Trophoblast cell (in vitro differentiated cells and primary cell): ENCODE measurements at regions not wholly inside any gene's neighbourhood (a gene's known extent, or its start where the extent isn't known, plus 50 kb on each side); places are given as distances from the start of the nearest gene placed in this dataset.
"Not testable (repeated sequence)": the region's sequence is repeated elsewhere in the genome, so short reads cannot be mapped to it uniquely, and the experiment has no call there.

Experiments
- DNase-seq, 2 donors: peaks; one replicate each; pipeline ENCODE4 v3.0.0-alpha.2; 2016
- H2AFZ ChIP-seq: 2 replicates; pipeline ENCODE4 v1.6.1; 2013; ENCODE audit warnings: low read length, moderate library complexity, mild to moderate bottlenecking; ENCODE audit not compliant: insufficient read depth, poor library complexity
- H2AK5ac ChIP-seq: 2 replicates; pipeline ENCODE4 v1.6.1; 2013; ENCODE audit warnings: mild to moderate bottlenecking, low read length
- H2BK120ac ChIP-seq: 2 replicates; pipeline ENCODE4 v1.6.1; 2013; ENCODE audit warnings: low read length, mild to moderate bottlenecking, moderate library complexity; ENCODE audit not compliant: insufficient read depth, poor library complexity
- H2BK12ac ChIP-seq: 2 replicates; pipeline ENCODE4 v1.6.1; 2013; ENCODE audit warnings: mild to moderate bottlenecking, low read length, moderate library complexity
- H2BK5ac ChIP-seq: 2 replicates; pipeline ENCODE4 v1.6.1; 2013; ENCODE audit warnings: low read length, low read depth, moderate library complexity, mild to moderate bottlenecking; ENCODE audit not compliant: poor library complexity
- H3K14ac ChIP-seq: 2 replicates; pipeline ENCODE4 v1.6.1; 2013; ENCODE audit warnings: mild to moderate bottlenecking, low read length
- H3K18ac ChIP-seq: 2 replicates; pipeline ENCODE4 v1.6.1; 2013; ENCODE audit warnings: mild to moderate bottlenecking, low read length
- H3K23ac ChIP-seq: 2 replicates; pipeline ENCODE4 v1.6.1; 2013; ENCODE audit warnings: low read length
- H3K27ac ChIP-seq: 2 replicates; pipeline ENCODE4 v1.5.1; 2013; ENCODE audit warnings: low read depth, mild to moderate bottlenecking, inconsistent platforms, low read length, moderate library complexity
- H3K27me3 ChIP-seq: 2 replicates; pipeline ENCODE4 v1.6.1; 2013; ENCODE audit warnings: inconsistent platforms, mild to moderate bottlenecking, low read length, moderate library complexity; ENCODE audit not compliant: insufficient read depth
- H3K36me3 ChIP-seq, 2 experiments: 1 replicate in 1 of 2; 2 replicates in 1 of 2; pipeline ENCODE4 v1.6.1; 2013; ENCODE audit warnings: low read length in 2 of 2, mild to moderate bottlenecking in 2 of 2, moderate library complexity in 1 of 2; ENCODE audit not compliant: insufficient read depth in 2 of 2, control insufficient read depth in 1 of 2
- H3K4ac ChIP-seq: 2 replicates; pipeline ENCODE4 v1.6.1; 2013; ENCODE audit warnings: low read depth, mild to moderate bottlenecking, low read length, moderate library complexity
- H3K4me1 ChIP-seq, 2 experiments: 1 replicate in 1 of 2; 2 replicates in 1 of 2; pipeline ENCODE4 v1.6.1; 2013; ENCODE audit warnings: low read length in 2 of 2, mild to moderate bottlenecking in 2 of 2, moderate library complexity in 1 of 2; ENCODE audit not compliant: insufficient read depth in 2 of 2, control insufficient read depth in 1 of 2
- H3K4me2 ChIP-seq: 2 replicates; pipeline ENCODE4 v1.6.1; 2013; ENCODE audit warnings: inconsistent platforms, mild to moderate bottlenecking, low read length, moderate library complexity
- H3K4me3 ChIP-seq: 2 replicates; pipeline ENCODE4 v1.5.1; 2013; ENCODE audit warnings: mild to moderate bottlenecking, low read depth, low read length, inconsistent platforms
- H3K79me1 ChIP-seq: one replicate; pipeline ENCODE4 v1.6.1; 2013; ENCODE audit warnings: low read length
- H3K79me2 ChIP-seq: 2 replicates; pipeline ENCODE4 v1.6.1; 2013; ENCODE audit warnings: low read length, mild to moderate bottlenecking; ENCODE audit not compliant: control insufficient read depth, insufficient read depth, poor library complexity
- H3K9ac ChIP-seq: 2 replicates; pipeline ENCODE4 v1.6.1; 2013; ENCODE audit warnings: mild to moderate bottlenecking, low read length
- H3K9me3 ChIP-seq: 2 replicates; pipeline ENCODE4 v1.6.1; 2013; ENCODE audit warnings: low read depth, mild to moderate bottlenecking, control low read depth, inconsistent platforms, low read length; ENCODE audit not compliant: insufficient read depth
- H4K12ac ChIP-seq: 2 replicates; pipeline ENCODE4 v1.6.1; 2013; ENCODE audit warnings: low read depth, mild to moderate bottlenecking, low read length, moderate library complexity
- H4K8ac ChIP-seq: 2 replicates; pipeline ENCODE4 v1.6.1; 2013; ENCODE audit warnings: low read depth, mild to moderate bottlenecking, low read length, moderate library complexity
- H4K91ac ChIP-seq: one replicate; pipeline ENCODE4 v1.6.1; 2013; ENCODE audit warnings: low read depth, mild to moderate bottlenecking, low read length, moderate library complexity
- WGBS: extraction: QIAGEN DNeasy Blood & Tissue Kit; methylation state at CpG from one replicate; pipeline ENCODE4 v1.1.7; 2013; ENCODE audit warnings: missing lambda C conversion rate; ENCODE audit not compliant: insufficient read length, insufficient coverage; ENCODE audit errors: extremely low coverage; 5-methylcytosine and 5-hydroxymethylcytosine counted together

DNA sequence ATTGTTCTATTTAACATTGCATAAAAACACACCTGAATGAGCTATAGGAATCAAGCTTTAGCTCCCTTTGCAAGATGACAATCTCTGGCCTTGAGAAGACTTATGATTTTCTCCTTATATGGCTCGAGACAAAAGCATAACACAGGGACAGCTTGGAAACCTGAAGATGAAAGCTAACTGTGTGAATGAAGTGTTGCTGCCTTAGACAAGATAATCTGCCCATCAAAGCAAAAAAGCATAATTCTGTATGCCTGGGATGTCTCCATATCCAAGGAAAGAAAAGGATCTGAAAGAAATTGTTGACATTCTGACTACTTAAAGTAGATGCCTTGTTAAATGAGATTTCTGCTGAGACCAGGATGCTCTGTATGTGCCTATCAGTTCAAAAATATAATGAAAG lies 526.7 kb upstream of the TOM1L1 start:
- H3K4ac ChIP-seq, result no peak overlapping the region
- H2BK120ac ChIP-seq, result no peak overlapping the region
- H3K14ac ChIP-seq, result no peak overlapping the region
- no peak overlapping the region for H2BK5ac ChIP-seq
- no peak for DNase-seq
- no peaks in the 10 kb centered on the region for H3K79me1 ChIP-seq
- H3K23ac ChIP-seq, result no peak overlapping the region
- H3K9me3 ChIP-seq, result no peaks in the 10 kb centered on the region
- no peak overlapping the region for H4K8ac ChIP-seq
- no peak overlapping the region for H4K91ac ChIP-seq
- no peak overlapping the region for H3K4me3 ChIP-seq
- no peak overlapping the region for H3K18ac ChIP-seq
- no peak overlapping the region for H3K9ac ChIP-seq
- H2AK5ac ChIP-seq, result no peak overlapping the region
- WGBS, result no CpG with 5 or more reads among the region's 1 CpG
- H2BK12ac ChIP-seq, result no peak overlapping the region
- H3K4me2 ChIP-seq, result no peak overlapping the region
- H2AFZ ChIP-seq, result no peak overlapping the region
- H3K79me2 ChIP-seq, result no peaks in the 10 kb centered on the region
- no peak overlapping the region for H4K12ac ChIP-seq
- H3K27me3 ChIP-seq, result no peaks in the 10 kb centered on the region
- no peaks in the 10 kb centered on the region for H3K4me1 ChIP-seq
- H3K27ac ChIP-seq, result no peak overlapping the region
- H3K36me3 ChIP-seq, result no peaks in the 10 kb centered on the region

DNA sequence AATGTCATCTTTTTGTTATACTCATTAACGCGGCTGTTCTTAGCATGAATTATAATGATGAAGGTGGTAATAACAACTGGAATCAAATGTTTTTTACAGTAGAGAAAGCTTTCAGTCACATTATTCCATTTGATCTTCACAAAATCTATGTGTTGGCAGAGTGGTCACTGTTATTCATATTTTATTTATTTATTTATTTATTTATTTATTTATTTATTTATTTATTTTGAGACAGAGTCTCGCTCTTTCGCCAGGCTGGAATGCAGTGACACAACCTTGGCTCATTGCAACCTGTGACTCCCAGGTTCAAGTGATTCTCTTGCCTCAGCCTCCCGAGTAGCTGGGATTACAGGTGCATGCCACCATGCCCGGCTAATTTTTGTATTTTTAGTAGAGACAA lies 524.2 kb upstream of the TOM1L1 start:
- not testable (repeated sequence) for H3K4me2 ChIP-seq, H3K4me1 ChIP-seq, H2BK5ac ChIP-seq, H3K9me3 ChIP-seq, H3K18ac ChIP-seq, H2AFZ ChIP-seq, H3K4me3 ChIP-seq, H2BK120ac ChIP-seq, H4K91ac ChIP-seq, H2BK12ac ChIP-seq, H4K8ac ChIP-seq, H3K9ac ChIP-seq, H4K12ac ChIP-seq, H3K23ac ChIP-seq, H3K27me3 ChIP-seq, H3K27ac ChIP-seq, H3K4ac ChIP-seq, DNase-seq, H3K79me1 ChIP-seq, H2AK5ac ChIP-seq, H3K36me3 ChIP-seq, H3K79me2 ChIP-seq, H3K14ac ChIP-seq
- no CpG with 5 or more reads among the region's 6 CpGs for WGBS

DNA sequence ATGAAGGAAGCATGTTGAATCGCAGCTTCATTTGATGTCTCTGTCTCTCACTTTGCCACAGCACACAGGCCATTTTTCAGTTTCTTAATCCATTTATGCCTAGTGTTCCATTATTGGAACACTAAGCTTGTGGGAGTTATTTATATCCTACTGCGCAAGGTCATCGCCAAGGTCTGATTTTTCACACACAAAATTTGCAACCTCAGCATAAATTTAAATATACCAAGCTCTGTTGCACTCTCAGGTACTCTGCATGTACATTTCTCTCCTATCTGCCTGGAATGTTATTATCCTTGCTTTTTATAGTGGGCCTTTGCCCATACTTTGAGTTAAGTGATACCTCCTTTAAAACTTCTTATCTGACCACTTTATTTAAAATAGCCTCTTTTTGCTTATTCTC lies 519.2 kb upstream of the TOM1L1 start:
- H2BK5ac ChIP-seq, result no peak overlapping the region
- WGBS, result no CpG with 5 or more reads among the region's 3 CpGs
- no peak overlapping the region for H2BK12ac ChIP-seq
- no peak overlapping the region for H3K14ac ChIP-seq
- no peaks in the 10 kb centered on the region for H3K79me2 ChIP-seq
- no peaks in the 10 kb centered on the region for H3K36me3 ChIP-seq
- no peak overlapping the region for H4K12ac ChIP-seq
- no peak overlapping the region for H3K4me2 ChIP-seq
- H3K18ac ChIP-seq, result no peak overlapping the region
- no peak overlapping the region for H4K8ac ChIP-seq
- H4K91ac ChIP-seq, result no peak overlapping the region
- H3K4me1 ChIP-seq, result no peaks in the 10 kb centered on the region
- no peak overlapping the region for H3K4me3 ChIP-seq
- no peaks in the 10 kb centered on the region for H3K27me3 ChIP-seq
- no peak overlapping the region for H2BK120ac ChIP-seq
- no peak overlapping the region for H3K23ac ChIP-seq
- no peaks in the 10 kb centered on the region for H3K9me3 ChIP-seq
- no peak for DNase-seq
- no peaks in the 10 kb centered on the region for H3K79me1 ChIP-seq
- no peak overlapping the region for H3K9ac ChIP-seq
- no peak overlapping the region for H2AK5ac ChIP-seq
- no peak overlapping the region for H3K27ac ChIP-seq
- H2AFZ ChIP-seq, result no peak overlapping the region
- no peak overlapping the region for H3K4ac ChIP-seq

DNA sequence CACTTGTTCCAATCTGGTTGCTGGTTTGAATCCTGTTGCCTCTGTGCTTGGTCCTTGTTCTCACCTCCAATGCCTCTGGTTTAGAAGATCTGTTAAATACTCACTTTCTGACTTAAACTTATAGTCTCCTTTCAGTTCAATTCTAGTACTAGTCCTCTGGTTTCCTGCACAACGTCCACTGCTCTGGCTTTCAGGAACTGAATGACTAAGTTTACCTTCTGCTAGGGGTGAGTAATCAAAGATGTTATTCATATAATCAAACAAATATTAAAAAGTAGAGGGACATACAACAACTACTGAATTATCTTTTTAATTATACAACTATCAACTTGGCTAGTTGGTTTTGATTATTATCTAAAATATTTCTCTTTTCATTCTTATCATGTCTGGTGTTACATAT lies 496.4 kb upstream of the TOM1L1 start:
- Histone ChIP-seq H2BK12ac (no peak overlapping the region), H4K91ac (no peak overlapping the region), H3K27ac (no peak overlapping the region), H4K8ac (no peak overlapping the region), H2BK5ac (no peak overlapping the region), H3K9ac (no peak overlapping the region), H3K14ac (no peak overlapping the region), H3K9me3 (no peaks in the 10 kb centered on the region), H3K4me2 (no peak overlapping the region), H3K4me1 (no peaks in the 10 kb centered on the region), H4K12ac (no peak overlapping the region), H2AFZ (no peak overlapping the region), H3K4me3 (no peak overlapping the region), H3K79me1 (no peaks in the 10 kb centered on the region), H3K36me3 (no peaks in the 10 kb centered on the region), H2BK120ac (no peak overlapping the region), H3K27me3 (no peaks in the 10 kb centered on the region), H2AK5ac (no peak overlapping the region), H3K4ac (no peak overlapping the region), H3K79me2 (no peaks in the 10 kb centered on the region), H3K23ac (no peak overlapping the region), H3K18ac (no peak overlapping the region)
- DNase-seq, result no peak
- WGBS, result no CpG with 5 or more reads among the region's 1 CpG
